Tibial nerve (tissue), 4 donors: ENCODE measurements at regions not wholly inside any gene's neighbourhood (a gene's known extent, or its start where the extent isn't known, plus 50 kb on each side); places are given as distances from the start of the nearest gene placed in this dataset.

ENCODE experiments used
- EP300 ChIP-seq, 2 donors: sonication (generic); formaldehyde crosslinking; IDR thresholded peaks; one replicate each; pipeline ENCODE4 v1.6.1; 2017; ENCODE audit warnings: antibody characterized with exemption in 2 of 2, mild to moderate bottlenecking in 1 of 2
- POLR2A ChIP-seq, 2 donors: fragments of 450-650 bp; IDR thresholded peaks; one replicate each; pipeline ENCODE4 v1.6.1; 2017; ENCODE audit warnings: antibody characterized with exemption in 2 of 2, mild to moderate bottlenecking in 2 of 2, moderate library complexity in 2 of 2
- TF ChIP-seq, protein P1 (sequence below), 5 experiments: fragments of 200-600 bp in 3 of 5; fragments of 450-650 bp in 2 of 5; sonication (generic) in 3 of 5; IDR thresholded peaks; one replicate each; pipeline ENCODE4 v1.5.1; 2016 to 2019; ENCODE audit warnings: antibody characterized with exemption in 5 of 5, mild to moderate bottlenecking in 3 of 5, moderate library complexity in 2 of 5

DNA sequence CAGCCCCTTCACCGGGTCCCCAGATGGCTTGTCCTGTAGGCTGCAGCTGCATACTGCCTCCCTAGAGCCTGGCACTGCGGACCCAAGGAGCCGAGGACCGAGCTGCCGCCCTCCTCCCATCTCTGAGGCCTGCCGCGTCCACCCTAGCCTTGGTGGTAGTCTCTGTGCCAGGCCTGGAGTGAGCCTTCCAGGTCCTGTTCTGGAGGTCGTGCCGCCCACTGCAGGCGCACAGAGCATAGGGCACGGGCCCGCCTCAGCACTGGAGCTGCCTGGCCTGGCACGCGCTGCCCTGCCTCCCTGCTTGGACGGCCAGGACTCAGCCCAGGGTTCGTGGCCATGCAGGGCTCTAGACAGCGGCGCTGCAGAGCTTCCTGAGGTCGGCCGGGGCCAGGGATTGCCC is 239.5 kb downstream of the DCDC2C start:
- TF ChIP-seq, protein P1, sequence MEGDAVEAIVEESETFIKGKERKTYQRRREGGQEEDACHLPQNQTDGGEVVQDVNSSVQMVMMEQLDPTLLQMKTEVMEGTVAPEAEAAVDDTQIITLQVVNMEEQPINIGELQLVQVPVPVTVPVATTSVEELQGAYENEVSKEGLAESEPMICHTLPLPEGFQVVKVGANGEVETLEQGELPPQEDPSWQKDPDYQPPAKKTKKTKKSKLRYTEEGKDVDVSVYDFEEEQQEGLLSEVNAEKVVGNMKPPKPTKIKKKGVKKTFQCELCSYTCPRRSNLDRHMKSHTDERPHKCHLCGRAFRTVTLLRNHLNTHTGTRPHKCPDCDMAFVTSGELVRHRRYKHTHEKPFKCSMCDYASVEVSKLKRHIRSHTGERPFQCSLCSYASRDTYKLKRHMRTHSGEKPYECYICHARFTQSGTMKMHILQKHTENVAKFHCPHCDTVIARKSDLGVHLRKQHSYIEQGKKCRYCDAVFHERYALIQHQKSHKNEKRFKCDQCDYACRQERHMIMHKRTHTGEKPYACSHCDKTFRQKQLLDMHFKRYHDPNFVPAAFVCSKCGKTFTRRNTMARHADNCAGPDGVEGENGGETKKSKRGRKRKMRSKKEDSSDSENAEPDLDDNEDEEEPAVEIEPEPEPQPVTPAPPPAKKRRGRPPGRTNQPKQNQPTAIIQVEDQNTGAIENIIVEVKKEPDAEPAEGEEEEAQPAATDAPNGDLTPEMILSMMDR (IDR thresholded peaks at IDR 0.05), result no peak
- TF ChIP-seq POLR2A (IDR thresholded peaks at IDR 0.05) (no peak), EP300 (IDR thresholded peaks at IDR 0.05) (no peak)
